B cell (primary cell): ENCODE measurements at regions not wholly inside any gene's neighbourhood (a gene's known extent, or its start where the extent isn't known, plus 50 kb on each side); places are given as distances from the start of the nearest gene placed in this dataset.

ENCODE experiments used
- ATAC-seq: fragments of 200-7000 bp; cut with Tn5 transposase; one replicate; pipeline ENCODE4 v1.10.0; 2021; ENCODE audit warnings: low read depth, mild to moderate bottlenecking, moderate number of reproducible peaks, moderate library complexity
- CTCF ChIA-PET: fragments of 350-600 bp; sonication (Branson Sonifier 250); formaldehyde crosslinking; loops from one replicate; lab custom pipeline; 2021; ENCODE audit warnings: antibody characterized with exemption, inconsistent platforms; lab: Charles Lee
- POLR2A ChIA-PET: fragments of 350-600 bp; sonication (Branson Sonifier 250); formaldehyde crosslinking; loops from one replicate; lab custom pipeline; 2021; ENCODE audit warnings: antibody characterized with exemption; lab: Charles Lee
- DNase-seq: peaks from one replicate; pipeline ENCODE4 v3.0.0; 2013
- H2AFZ ChIP-seq: 2 replicates; pipeline ENCODE4 v1.6.1; 2012; ENCODE audit warnings: mild to moderate bottlenecking, low read depth, low read length; ENCODE audit not compliant: insufficient read depth, poor library complexity, severe bottlenecking
- H3K27ac ChIP-seq, 2 donors: 1 replicate in 1 of 2; 2 replicates in 1 of 2; pipeline ENCODE4 v1.5.1; 2012 to 2013; ENCODE audit warnings: low read length in 2 of 2, mild to moderate bottlenecking in 2 of 2, moderate library complexity in 1 of 2
- H3K27me3 ChIP-seq, 4 experiments: fragments of 200-600 bp in 1 of 4; sonication (generic) in 1 of 4; replicated peaks in 1 of 4; 1 replicate in 2 of 4; 2 replicates in 2 of 4; pipeline versions ENCODE4 v1.6.1 to v1.7.0; 2013 to 2016; ENCODE audit warnings: low read length in 3 of 4, mild to moderate bottlenecking in 2 of 4, mixed read lengths in 1 of 4, moderate library complexity in 1 of 4; ENCODE audit not compliant: insufficient read depth in 4 of 4, control insufficient read depth in 3 of 4; ENCODE audit errors: control extremely low read depth in 1 of 4
- H3K36me3 ChIP-seq, 2 experiments: replicated peaks in 1 of 2; 1 replicate in 1 of 2; 2 replicates in 1 of 2; pipeline versions ENCODE4 v1.6.1 to v1.7.1; 2013; ENCODE audit warnings: low read length in 1 of 2; ENCODE audit not compliant: insufficient read depth in 2 of 2, control insufficient read depth in 1 of 2; ENCODE audit errors: control extremely low read depth in 1 of 2, extremely low read depth in 1 of 2
- H3K4me1 ChIP-seq, 2 donors: fragments of 200-600 bp in 1 of 2; sonication (generic) in 1 of 2; 1 replicate in 1 of 2; 2 replicates in 1 of 2; pipeline versions ENCODE4 v1.5.1 to v1.6.1; 2013 to 2017; ENCODE audit warnings: low read length in 2 of 2; ENCODE audit not compliant: control insufficient read depth in 2 of 2, insufficient read depth in 2 of 2
- H3K4me2 ChIP-seq: replicated peaks from 2 replicates; pipeline ENCODE3; 2012; ENCODE audit warnings: mild to moderate bottlenecking, low read depth, low read length; ENCODE audit not compliant: poor library complexity, severe bottlenecking
- H3K4me3 ChIP-seq, 5 experiments: fragments of 200-600 bp in 1 of 5; sonication (generic) in 1 of 5; 1 replicate in 3 of 5; 2 replicates in 2 of 5; pipeline versions ENCODE4 v1.5.1 to v1.7.0; 2011 to 2016; ENCODE audit warnings: low read length in 4 of 5, mild to moderate bottlenecking in 4 of 5, low read depth in 2 of 5, control low read depth in 1 of 5, moderate library complexity in 1 of 5; ENCODE audit not compliant: insufficient read depth in 1 of 5; ENCODE audit errors: control extremely low read depth in 1 of 5, extremely low read depth in 1 of 5
- H3K79me2 ChIP-seq: fragments of 200-600 bp; sonication (generic); one replicate; pipeline ENCODE4 v1.6.0; 2016; ENCODE audit warnings: low read length; ENCODE audit not compliant: control insufficient read depth, insufficient read depth
- H3K9ac ChIP-seq: fragments of 200-600 bp; sonication (generic); 2 replicates; pipeline ENCODE4 v1.6.1; 2017; ENCODE audit warnings: mild to moderate bottlenecking, low read length, moderate library complexity
- H3K9me3 ChIP-seq, 3 donors: one replicate each; pipeline versions ENCODE4 v1.6.1 to v1.7.1; 2013; ENCODE audit warnings: low read length in 2 of 3; ENCODE audit not compliant: control insufficient read depth in 2 of 3, insufficient read depth in 1 of 3; ENCODE audit errors: control extremely low read depth in 1 of 3
- H4K20me1 ChIP-seq: 2 replicates; pipeline ENCODE4 v1.6.0; 2012; ENCODE audit warnings: mild to moderate bottlenecking, low read length; ENCODE audit not compliant: insufficient read depth, control insufficient read depth, poor library complexity, severe bottlenecking
- H3K27ac Mint-ChIP-seq: one replicate; pipeline ENCODE4 v1.8.0; 2021; ENCODE audit warnings: mixed read lengths
- H3K27me3 Mint-ChIP-seq: one replicate; pipeline ENCODE4 v1.8.0; 2021; ENCODE audit warnings: mixed read lengths
- H3K4me1 Mint-ChIP-seq: one replicate; pipeline ENCODE4 v1.8.0; 2021; ENCODE audit warnings: mixed read lengths
- H3K4me3 Mint-ChIP-seq: one replicate; pipeline ENCODE4 v1.8.0; 2021; ENCODE audit warnings: mixed read lengths
- H3K9me3 Mint-ChIP-seq: one replicate; pipeline ENCODE4 v1.8.0; 2022; ENCODE audit warnings: mixed read lengths; ENCODE audit not compliant: insufficient read depth
- EZH2 ChIP-seq: IDR thresholded peaks from 2 replicates; pipeline ENCODE4 v1.6.1; 2012; ENCODE audit warnings: borderline replicate concordance, low read depth, mild to moderate bottlenecking, moderate library complexity, low read length; ENCODE audit not compliant: insufficient read depth, poor library complexity, severe bottlenecking
- WGBS: methylation state at CpG from one replicate; pipeline ENCODE4 v1.1.5; 2013; ENCODE audit warnings: missing lambda C conversion rate; ENCODE audit not compliant: insufficient coverage; 5-methylcytosine and 5-hydroxymethylcytosine counted together
- intact Hi-C: fragments of 100-400 bp; cut with micrococcal nuclease; formaldehyde crosslinking; loops from one replicate; pipeline ENCODE4 v1.10.0; 2022
- TF ChIP-seq, protein P1 (sequence below): fragments of 200-600 bp; IDR thresholded peaks from one replicate; pipeline ENCODE4 v1.8.0; 2022; ENCODE audit warnings: antibody characterized with exemption, mild to moderate bottlenecking

- WGBS, result no CpG with 5 or more reads among the region's 7 CpGs
- H3K4me3 Mint-ChIP-seq, result no peak overlapping the region
- Histone ChIP-seq H4K20me1 (no peaks in the 10 kb centered on the region), H2AFZ (no peak overlapping the region), H3K9ac (no peak overlapping the region), H3K9me3 (peaks cover 0 to 27% (median 5%) of the 10 kb centered on the region in 3 donors), H3K79me2 (no peaks in the 10 kb centered on the region), H3K27me3 (peaks cover 0 to 34% (median 3%) of the 10 kb centered on the region in 4 experiments), H3K36me3 (no peaks in the 10 kb centered on the region), H3K4me1 (no peaks in the 10 kb centered on the region), H3K4me2 (no peak overlapping the region), H3K4me3 (no peak overlapping the region), H3K27ac (no peak overlapping the region)
- peaks cover 39% of the 10 kb centered on the region for H3K27me3 Mint-ChIP-seq
- H3K27ac Mint-ChIP-seq, result no peak overlapping the region
- ATAC-seq, result no peak
- H3K9me3 Mint-ChIP-seq, result peaks cover 7% of the 10 kb centered on the region
- no peaks in the 10 kb centered on the region for H3K4me1 Mint-ChIP-seq
- CTCF ChIA-PET, result no interaction called here
- POLR2A ChIA-PET, result no interaction called here
- TF ChIP-seq, protein P1, sequence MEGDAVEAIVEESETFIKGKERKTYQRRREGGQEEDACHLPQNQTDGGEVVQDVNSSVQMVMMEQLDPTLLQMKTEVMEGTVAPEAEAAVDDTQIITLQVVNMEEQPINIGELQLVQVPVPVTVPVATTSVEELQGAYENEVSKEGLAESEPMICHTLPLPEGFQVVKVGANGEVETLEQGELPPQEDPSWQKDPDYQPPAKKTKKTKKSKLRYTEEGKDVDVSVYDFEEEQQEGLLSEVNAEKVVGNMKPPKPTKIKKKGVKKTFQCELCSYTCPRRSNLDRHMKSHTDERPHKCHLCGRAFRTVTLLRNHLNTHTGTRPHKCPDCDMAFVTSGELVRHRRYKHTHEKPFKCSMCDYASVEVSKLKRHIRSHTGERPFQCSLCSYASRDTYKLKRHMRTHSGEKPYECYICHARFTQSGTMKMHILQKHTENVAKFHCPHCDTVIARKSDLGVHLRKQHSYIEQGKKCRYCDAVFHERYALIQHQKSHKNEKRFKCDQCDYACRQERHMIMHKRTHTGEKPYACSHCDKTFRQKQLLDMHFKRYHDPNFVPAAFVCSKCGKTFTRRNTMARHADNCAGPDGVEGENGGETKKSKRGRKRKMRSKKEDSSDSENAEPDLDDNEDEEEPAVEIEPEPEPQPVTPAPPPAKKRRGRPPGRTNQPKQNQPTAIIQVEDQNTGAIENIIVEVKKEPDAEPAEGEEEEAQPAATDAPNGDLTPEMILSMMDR, result no peak
- TF ChIP-seq EZH2, result no peak
- intact Hi-C loops, result no loop called here
- DNase-seq, result no peak
Observed at GRCh38 chr5:176711883-176712282, 64.6 kb downstream of the TSPAN17 start.

GRCh38 chr5:176712546-176713304 lies 65.4 kb downstream of the TSPAN17 start:
- ChIA-PET POLR2A (no interaction called here), CTCF (no interaction called here)
- no peak overlapping the region for H3K27ac ChIP-seq
- no peak overlapping the region for H3K4me3 ChIP-seq
- no peak for ATAC-seq
- Mint-ChIP-seq H3K4me3 (no peak overlapping the region), H3K27ac (no peak overlapping the region), H3K4me1 (no peaks in the 10 kb centered on the region), H3K27me3 (peaks cover 42% of the 10 kb centered on the region), H3K9me3 (peaks cover 7% of the 10 kb centered on the region)
- no peak overlapping the region for H2AFZ ChIP-seq
- intact Hi-C loops, result no loop called here
- H3K4me2 ChIP-seq, result no peak overlapping the region
- no peaks in the 10 kb centered on the region for H3K36me3 ChIP-seq
- TF ChIP-seq, protein P1, result no peak
- no peak for TF ChIP-seq EZH2
- no peaks in the 10 kb centered on the region for H3K4me1 ChIP-seq
- H3K79me2 ChIP-seq, result no peaks in the 10 kb centered on the region
- peaks cover 0 to 27% (median 5%) of the 10 kb centered on the region in 3 donors for H3K9me3 ChIP-seq
- H3K27me3 ChIP-seq, result peaks cover 0 to 37% (median 3%) of the 10 kb centered on the region in 4 experiments
- no peak for DNase-seq
- WGBS, result 22% methylated on average over 14 of the region's 17 CpGs
- no peaks in the 10 kb centered on the region for H4K20me1 ChIP-seq
- H3K9ac ChIP-seq, result no peak overlapping the region
